MM.1S (cell line): ENCODE measurements at regions not wholly inside any gene's neighbourhood (a gene's known extent, or its start where the extent isn't known, plus 50 kb on each side); places are given as distances from the start of the nearest gene placed in this dataset.

Experiments used
- CTCF ChIP-seq: fragments of 300-600 bp; sonication (generic); IDR thresholded peaks from 2 replicates; pipeline ENCODE4 v1.5.1; 2016; ENCODE audit warnings: antibody characterized with exemption, low read length, mixed read lengths
- EZH2 ChIP-seq: fragments of 300-600 bp; sonication (generic); optimal IDR thresholded peaks from 2 replicates; pipeline ENCODE3; 2017; ENCODE audit warnings: low read depth, mild to moderate bottlenecking, antibody characterized with exemption, low read length, mixed read lengths
- EZH2phosphoT487 ChIP-seq: fragments of 300-600 bp; sonication (generic); IDR thresholded peaks from 2 replicates; pipeline ENCODE4 v1.6.1; 2018; ENCODE audit warnings: antibody characterized with exemption, low read length

DNA sequence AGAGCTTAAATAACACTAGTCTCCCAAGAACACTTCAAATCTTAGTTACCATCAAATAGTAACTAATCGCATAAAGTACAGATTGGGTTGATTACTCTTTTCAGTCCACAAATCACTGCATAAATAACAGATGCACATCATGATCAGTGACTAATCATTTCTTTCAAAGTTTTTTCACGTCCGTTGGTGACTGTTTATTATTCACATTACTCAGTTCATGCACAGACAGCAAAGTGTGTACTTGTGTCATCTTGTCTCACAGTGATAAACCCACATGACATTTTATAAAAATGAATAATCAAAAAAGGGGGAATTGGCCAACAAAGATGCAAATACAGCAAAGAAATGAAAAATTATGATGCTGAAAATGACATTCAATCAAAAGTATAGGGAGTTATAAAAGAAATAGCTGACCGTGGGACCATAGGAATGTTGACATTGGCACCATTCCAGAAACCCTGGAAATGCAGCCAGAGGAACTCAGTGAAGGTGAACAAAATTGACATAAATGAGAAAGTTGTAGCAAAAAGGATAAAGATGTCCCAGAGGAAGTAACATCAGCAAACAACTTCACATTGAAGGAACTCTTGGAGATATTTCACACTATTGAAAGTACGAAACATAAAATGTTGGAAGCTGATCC is 161.5 kb downstream of the SOX3 start:
- TF ChIP-seq CTCF (no peak), EZH2 (no peak), EZH2phosphoT487 (no peak)
